ENCODE measurements at regions not wholly inside any gene's neighbourhood (a gene's known extent, or its start where the extent isn't known, plus 50 kb on each side); places are given as distances from the start of the nearest gene placed in this dataset.

DNA sequence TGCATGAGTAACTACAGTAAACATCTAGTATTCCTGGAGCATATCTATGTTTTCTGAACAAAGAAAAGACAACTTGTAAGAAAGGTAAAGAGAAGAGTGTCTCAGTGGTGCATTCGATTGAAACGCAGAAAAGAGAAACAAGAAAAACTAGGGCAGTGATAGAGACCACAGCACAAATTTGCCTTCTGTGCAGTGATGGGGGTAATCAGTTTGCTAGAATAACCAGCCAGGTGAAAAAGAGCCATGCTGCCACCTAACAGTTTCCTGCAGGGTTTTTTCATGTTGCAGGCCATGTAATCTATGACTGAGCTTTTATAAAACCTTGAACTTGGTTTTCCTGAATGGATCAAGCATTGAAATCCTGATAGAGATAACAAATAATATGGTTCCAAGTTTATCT lies 198.4 kb upstream of the MEF2C start:
- intact Hi-C loops (cut with micrococcal nuclease) = no loop called here
- H3K27me3 ChIP-seq (ENCODE audit: low read depth) = no peaks in the 10 kb centered on the region
- no peak for TF ChIP-seq CTCF (IDR thresholded peaks at IDR 0.05; ENCODE audit: borderline replicate concordance)

DNA sequence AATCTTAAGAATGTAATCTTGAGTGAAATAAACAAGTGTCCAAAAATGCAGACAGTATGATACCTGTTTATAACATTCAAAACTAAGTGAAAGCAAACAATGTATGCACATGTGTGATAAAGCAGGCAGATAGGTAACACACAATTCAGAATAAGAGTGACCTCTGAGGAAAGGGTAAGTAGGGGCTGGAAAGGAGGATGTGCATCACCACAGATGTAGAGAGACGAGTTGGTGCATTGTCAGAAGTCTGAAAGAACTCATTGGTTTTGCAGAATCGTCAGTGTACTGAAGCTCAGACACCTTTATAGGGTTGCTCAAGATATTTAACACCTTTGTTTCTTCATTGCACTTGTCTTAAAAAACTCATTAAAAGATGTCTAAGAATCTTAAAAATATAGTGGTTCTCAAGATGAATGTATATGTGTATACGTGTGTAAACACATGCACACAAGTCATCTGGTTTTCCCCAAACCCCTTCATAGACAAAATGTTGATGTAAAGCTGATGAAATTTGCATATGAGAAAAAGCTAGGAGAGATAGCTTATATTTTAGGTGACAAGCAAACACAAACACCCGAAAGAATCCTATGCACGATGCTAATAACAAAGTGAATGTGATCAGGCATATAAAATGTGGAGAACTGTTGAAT lies 197.6 kb upstream of the MEF2C start:
- H3K27ac ChIP-seq (replicated peaks) = no peak overlapping the region
- H3K36me3 ChIP-seq = no peaks in the 10 kb centered on the region
- no peak for DNase-seq
- H3K27me3 ChIP-seq (ENCODE audit: low read depth) = no peaks in the 10 kb centered on the region
- H3K4me1 ChIP-seq = no peaks in the 10 kb centered on the region
- no peaks in the 10 kb centered on the region for H3K9me3 ChIP-seq (replicated peaks)
- TF ChIP-seq CTCF (IDR thresholded peaks at IDR 0.05; ENCODE audit: borderline replicate concordance) = no peak
- intact Hi-C loops (cut with micrococcal nuclease) = no loop called here
- H3K4me3 ChIP-seq = no peak overlapping the region

More for the DNA sequence above, 198.4 kb upstream of the MEF2C start:
- DNase-seq = no peak
- H3K4me1 ChIP-seq = no peaks in the 10 kb centered on the region
- no peaks in the 10 kb centered on the region for H3K36me3 ChIP-seq
- H3K4me3 ChIP-seq = no peak overlapping the region
- H3K27ac ChIP-seq (replicated peaks) = no peak overlapping the region
- H3K9me3 ChIP-seq (replicated peaks) = no peaks in the 10 kb centered on the region

DNA sequence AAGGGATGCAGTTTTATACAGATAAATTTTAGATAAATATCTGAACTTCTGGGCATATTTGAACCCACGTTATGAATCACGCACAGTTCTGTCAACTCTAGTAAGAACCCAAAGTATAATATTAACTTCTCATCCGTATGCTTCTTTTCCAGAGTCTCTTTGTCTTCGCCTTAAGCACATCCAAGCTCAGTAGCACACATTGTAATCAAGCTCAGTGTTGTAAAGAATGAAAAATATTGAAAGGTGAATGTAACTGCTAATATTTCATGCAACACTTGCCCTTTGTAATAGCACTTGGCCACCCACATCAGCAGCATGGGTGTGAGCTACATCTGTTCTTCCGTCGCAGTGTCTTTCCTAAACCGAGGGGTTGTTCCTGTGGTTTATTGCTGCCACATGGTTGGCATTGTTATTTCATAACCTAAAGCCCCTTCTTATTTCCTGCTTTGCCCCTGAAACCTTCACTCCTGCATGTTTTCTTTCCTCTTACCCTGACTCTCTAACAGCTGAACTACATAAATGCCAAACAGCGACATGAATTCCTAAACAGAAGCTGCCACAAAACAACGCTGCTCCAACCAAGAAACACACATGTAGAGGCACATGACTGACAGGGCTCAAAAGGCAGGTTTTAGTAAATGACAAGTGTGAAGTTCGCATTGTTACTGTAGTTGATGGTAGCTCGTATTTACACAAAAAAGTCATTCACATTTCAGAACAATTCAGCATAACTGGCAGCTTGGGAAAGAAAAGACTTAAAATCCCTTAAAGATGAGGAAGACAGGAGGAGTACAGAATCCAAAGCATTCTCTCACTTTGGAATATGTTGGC lies 190.1 kb upstream of the MEF2C start:
- intact Hi-C loops (cut with micrococcal nuclease) = no loop called here
- no peak overlapping the region for H3K4me3 ChIP-seq
- H3K27ac ChIP-seq (replicated peaks) = no peak overlapping the region
- no peak for TF ChIP-seq CTCF (IDR thresholded peaks at IDR 0.05; ENCODE audit: borderline replicate concordance)
- H3K36me3 ChIP-seq = no peaks in the 10 kb centered on the region
- H3K4me1 ChIP-seq = no peaks in the 10 kb centered on the region
- H3K27me3 ChIP-seq (ENCODE audit: low read depth) = no peaks in the 10 kb centered on the region
- no peaks in the 10 kb centered on the region for H3K9me3 ChIP-seq (replicated peaks)
- DNase-seq = no peak

GRCh38 chr5:89071941-89072331 lies 189.0 kb upstream of the MEF2C start:
- no peak for DNase-seq
- TF ChIP-seq CTCF (IDR thresholded peaks at IDR 0.05; ENCODE audit: borderline replicate concordance) = no peak
- H3K27ac ChIP-seq (replicated peaks) = no peak overlapping the region
- H3K27me3 ChIP-seq (ENCODE audit: low read depth) = no peaks in the 10 kb centered on the region
- H3K4me1 ChIP-seq = no peaks in the 10 kb centered on the region
- intact Hi-C loops (cut with micrococcal nuclease) = no loop called here
- no peak overlapping the region for H3K4me3 ChIP-seq
- no peaks in the 10 kb centered on the region for H3K9me3 ChIP-seq (replicated peaks)
- no peaks in the 10 kb centered on the region for H3K36me3 ChIP-seq

- Histone ChIP-seq H3K36me3 (no peaks in the 10 kb centered on the region), H3K27ac (replicated peaks) (no peak overlapping the region), H3K4me1 (no peaks in the 10 kb centered on the region), H3K9me3 (replicated peaks) (no peaks in the 10 kb centered on the region), H3K4me3 (no peak overlapping the region), H3K27me3 (ENCODE audit: low read depth) (no peaks in the 10 kb centered on the region)
- no peak for TF ChIP-seq CTCF (IDR thresholded peaks at IDR 0.05; ENCODE audit: borderline replicate concordance)
- intact Hi-C loops (cut with micrococcal nuclease) = no loop called here
- no peak for DNase-seq
These were observed 188.3 kb upstream of the MEF2C start for GRCh38 chr5:89071101-89071940.

Measured in left ventricle myocardium inferior (tissue), 1 donor.